MM.1S (cell line): ENCODE measurements at regions not wholly inside any gene's neighbourhood (a gene's known extent, or its start where the extent isn't known, plus 50 kb on each side); places are given as distances from the start of the nearest gene placed in this dataset.

Source experiments
- EZH2phosphoT487 ChIP-seq: fragments of 300-600 bp; sonication (generic); IDR thresholded peaks from 2 replicates; pipeline ENCODE4 v1.6.1; 2018; ENCODE audit warnings: antibody characterized with exemption, low read length
- TF ChIP-seq, protein P1 (sequence below): fragments of 300-600 bp; sonication (generic); IDR thresholded peaks from 2 replicates; pipeline ENCODE4 v1.5.1; 2016; ENCODE audit warnings: antibody characterized with exemption, low read length, mixed read lengths

DNA sequence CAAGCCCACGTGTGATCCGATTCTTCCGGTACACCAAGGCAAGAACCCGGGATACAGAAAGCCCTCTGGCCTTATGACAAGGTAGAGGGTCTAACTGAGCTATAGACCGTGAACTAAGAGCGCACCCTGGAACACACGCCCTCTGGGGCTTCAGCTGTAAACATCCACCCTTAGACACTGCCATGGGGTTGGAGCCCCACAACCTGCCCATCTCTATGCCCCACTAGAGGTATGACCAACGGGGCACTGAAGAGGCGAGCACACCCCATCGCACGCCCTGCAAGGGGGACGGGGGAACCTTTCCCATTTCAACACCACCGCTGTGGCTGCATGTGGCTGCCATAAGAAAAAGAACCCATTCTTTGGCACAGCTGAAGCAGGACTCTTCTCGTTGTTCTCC, 1206.0 kb upstream of the TMEM132C start:
- TF ChIP-seq, protein P1, sequence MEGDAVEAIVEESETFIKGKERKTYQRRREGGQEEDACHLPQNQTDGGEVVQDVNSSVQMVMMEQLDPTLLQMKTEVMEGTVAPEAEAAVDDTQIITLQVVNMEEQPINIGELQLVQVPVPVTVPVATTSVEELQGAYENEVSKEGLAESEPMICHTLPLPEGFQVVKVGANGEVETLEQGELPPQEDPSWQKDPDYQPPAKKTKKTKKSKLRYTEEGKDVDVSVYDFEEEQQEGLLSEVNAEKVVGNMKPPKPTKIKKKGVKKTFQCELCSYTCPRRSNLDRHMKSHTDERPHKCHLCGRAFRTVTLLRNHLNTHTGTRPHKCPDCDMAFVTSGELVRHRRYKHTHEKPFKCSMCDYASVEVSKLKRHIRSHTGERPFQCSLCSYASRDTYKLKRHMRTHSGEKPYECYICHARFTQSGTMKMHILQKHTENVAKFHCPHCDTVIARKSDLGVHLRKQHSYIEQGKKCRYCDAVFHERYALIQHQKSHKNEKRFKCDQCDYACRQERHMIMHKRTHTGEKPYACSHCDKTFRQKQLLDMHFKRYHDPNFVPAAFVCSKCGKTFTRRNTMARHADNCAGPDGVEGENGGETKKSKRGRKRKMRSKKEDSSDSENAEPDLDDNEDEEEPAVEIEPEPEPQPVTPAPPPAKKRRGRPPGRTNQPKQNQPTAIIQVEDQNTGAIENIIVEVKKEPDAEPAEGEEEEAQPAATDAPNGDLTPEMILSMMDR = no peak
- no peak for TF ChIP-seq EZH2phosphoT487
